ENCODE measurements at regions not wholly inside any gene's neighbourhood (a gene's known extent, or its start where the extent isn't known, plus 50 kb on each side); places are given as distances from the start of the nearest gene placed in this dataset.
"Not testable (repeated sequence)": the region's sequence is repeated elsewhere in the genome, so short reads cannot be mapped to it uniquely, and the experiment has no call there.

GRCh38 chr20:54822386-54822785, 347.0 kb downstream of the DOK5 start:
- TF ChIP-seq, protein P1, sequence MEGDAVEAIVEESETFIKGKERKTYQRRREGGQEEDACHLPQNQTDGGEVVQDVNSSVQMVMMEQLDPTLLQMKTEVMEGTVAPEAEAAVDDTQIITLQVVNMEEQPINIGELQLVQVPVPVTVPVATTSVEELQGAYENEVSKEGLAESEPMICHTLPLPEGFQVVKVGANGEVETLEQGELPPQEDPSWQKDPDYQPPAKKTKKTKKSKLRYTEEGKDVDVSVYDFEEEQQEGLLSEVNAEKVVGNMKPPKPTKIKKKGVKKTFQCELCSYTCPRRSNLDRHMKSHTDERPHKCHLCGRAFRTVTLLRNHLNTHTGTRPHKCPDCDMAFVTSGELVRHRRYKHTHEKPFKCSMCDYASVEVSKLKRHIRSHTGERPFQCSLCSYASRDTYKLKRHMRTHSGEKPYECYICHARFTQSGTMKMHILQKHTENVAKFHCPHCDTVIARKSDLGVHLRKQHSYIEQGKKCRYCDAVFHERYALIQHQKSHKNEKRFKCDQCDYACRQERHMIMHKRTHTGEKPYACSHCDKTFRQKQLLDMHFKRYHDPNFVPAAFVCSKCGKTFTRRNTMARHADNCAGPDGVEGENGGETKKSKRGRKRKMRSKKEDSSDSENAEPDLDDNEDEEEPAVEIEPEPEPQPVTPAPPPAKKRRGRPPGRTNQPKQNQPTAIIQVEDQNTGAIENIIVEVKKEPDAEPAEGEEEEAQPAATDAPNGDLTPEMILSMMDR (IDR thresholded peaks at IDR 0.05) = no peak
- ATAC-seq (ENCODE audit: low FRiP score) (no peak), DNase-seq (ENCODE audit: low spot score) (no peak)

- TF ChIP-seq, protein P1 (IDR thresholded peaks at IDR 0.05) = no peak
- ATAC-seq (ENCODE audit: low FRiP score) = no peak
- DNase-seq (ENCODE audit: low spot score) = no peak
Observed at GRCh38 chr20:54820392-54820791, 345.0 kb downstream of the DOK5 start.

- ATAC-seq (ENCODE audit: low FRiP score) (no peak), DNase-seq (ENCODE audit: low spot score) (no peak)
- TF ChIP-seq, protein P1 (IDR thresholded peaks at IDR 0.05) = no peak
Observed at GRCh38 chr20:54806462-54806861, 331.1 kb downstream of the DOK5 start.

GRCh38 chr20:54794874-54795273, 319.5 kb downstream of the DOK5 start:
- DNase-seq (ENCODE audit: low spot score) (no peak), ATAC-seq (ENCODE audit: low FRiP score) (no peak)
- TF ChIP-seq, protein P1 (IDR thresholded peaks at IDR 0.05) = no peak

GRCh38 chr20:54794110-54794509, 318.7 kb downstream of the DOK5 start:
- DNase-seq (ENCODE audit: low spot score) = no peak
- TF ChIP-seq, protein P1 (IDR thresholded peaks at IDR 0.05) = no peak
- no peak for ATAC-seq (ENCODE audit: low FRiP score)

DNA sequence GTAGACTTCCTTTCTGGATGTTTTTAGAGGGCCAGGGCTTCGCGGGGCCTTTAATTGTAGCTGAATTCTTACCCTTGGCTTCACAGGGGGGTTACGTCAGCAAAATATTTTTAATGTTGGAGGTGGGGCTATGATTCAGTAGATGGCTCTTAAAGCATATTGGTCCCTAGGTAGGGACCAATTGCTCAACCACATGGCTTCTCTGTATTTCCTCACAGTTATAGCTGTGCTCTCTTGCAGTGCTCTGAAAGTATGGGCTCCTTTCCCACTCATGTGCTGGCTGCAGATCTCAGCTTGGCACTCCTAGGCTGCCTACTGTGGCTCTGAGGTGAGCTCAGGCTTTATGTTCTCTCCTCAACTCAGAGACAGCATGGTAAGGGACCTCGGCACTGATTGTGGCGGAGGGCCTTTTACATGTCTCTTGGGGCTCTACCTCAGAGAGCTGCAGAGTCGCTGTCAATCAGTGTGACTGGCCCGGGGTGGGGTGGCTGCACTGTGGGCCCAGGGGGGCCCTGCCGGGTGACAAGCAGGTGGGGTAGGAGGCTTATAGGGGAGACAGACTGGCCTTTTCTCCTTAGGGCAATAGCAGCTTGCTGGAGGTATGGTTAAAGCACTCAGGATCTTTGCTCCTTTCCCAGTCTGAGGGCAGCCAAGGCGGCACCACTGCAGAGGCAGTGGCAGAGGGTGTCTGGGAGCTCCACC, 318.0 kb downstream of the DOK5 start:
- DNase-seq (ENCODE audit: low spot score) = no peak
- TF ChIP-seq, protein P1 (IDR thresholded peaks at IDR 0.05) = no peak
- ATAC-seq (ENCODE audit: low FRiP score) = peak; percentile 28

DNA sequence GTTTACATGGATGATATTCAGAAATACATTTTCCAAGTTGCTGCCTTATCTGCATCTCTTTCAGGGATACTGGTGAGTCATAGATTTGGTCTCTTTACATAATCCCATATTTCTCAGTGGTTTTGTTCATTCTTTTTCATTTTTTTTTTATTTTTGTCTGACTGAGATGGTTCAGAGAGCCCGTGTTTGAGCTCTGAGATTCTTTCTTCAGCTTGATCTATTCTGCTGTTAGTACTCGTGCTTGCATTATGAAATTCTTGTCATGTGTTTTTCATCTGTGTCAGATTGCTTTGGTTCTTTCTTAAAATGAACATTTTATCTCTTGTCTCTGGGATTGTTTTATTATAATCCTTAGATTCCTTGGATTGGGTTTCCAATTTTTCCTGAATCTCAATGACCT, 317.3 kb downstream of the DOK5 start:
- no peak for ATAC-seq (ENCODE audit: low FRiP score)
- no peak for DNase-seq (ENCODE audit: low spot score)
- TF ChIP-seq, protein P1 (IDR thresholded peaks at IDR 0.05) = no peak

DNA sequence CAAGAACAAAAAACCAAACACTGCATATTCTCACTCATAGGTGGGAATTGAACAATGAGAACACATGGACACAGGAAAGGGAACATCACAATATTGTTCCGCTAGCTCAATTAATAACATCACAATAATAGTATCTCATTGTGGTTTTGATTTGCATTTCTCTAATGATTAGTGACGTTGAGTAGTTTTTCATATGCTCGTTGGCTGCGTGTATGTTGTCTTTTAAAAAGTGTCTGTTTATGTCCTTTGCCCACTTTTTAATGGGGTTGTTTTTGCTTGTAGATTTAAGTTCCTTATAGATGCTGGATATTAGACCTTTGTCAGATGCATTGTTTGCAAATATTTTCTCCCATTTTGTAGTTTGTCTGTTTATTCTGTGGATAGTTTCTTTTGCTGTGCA, 312.9 kb downstream of the DOK5 start:
- not testable (repeated sequence) for DNase-seq (ENCODE audit: low spot score); ATAC-seq (ENCODE audit: low FRiP score)

- not testable (repeated sequence) for ATAC-seq (ENCODE audit: low FRiP score); DNase-seq (ENCODE audit: low spot score)
Observed at GRCh38 chr20:54782758-54783157, 307.4 kb downstream of the DOK5 start.

All from omental fat pad (tissue), 3 donors.